Pons (tissue), 1 donor: ENCODE measurements at regions not wholly inside any gene's neighbourhood (a gene's known extent, or its start where the extent isn't known, plus 50 kb on each side); places are given as distances from the start of the nearest gene placed in this dataset.
"Not testable (repeated sequence)": the region's sequence is repeated elsewhere in the genome, so short reads cannot be mapped to it uniquely, and the experiment has no call there.

Experiments
- DNase-seq: peaks from one replicate; pipeline ENCODE4 v3.0.0-alpha.2; 2016; ENCODE audit warnings: low spot score

DNA sequence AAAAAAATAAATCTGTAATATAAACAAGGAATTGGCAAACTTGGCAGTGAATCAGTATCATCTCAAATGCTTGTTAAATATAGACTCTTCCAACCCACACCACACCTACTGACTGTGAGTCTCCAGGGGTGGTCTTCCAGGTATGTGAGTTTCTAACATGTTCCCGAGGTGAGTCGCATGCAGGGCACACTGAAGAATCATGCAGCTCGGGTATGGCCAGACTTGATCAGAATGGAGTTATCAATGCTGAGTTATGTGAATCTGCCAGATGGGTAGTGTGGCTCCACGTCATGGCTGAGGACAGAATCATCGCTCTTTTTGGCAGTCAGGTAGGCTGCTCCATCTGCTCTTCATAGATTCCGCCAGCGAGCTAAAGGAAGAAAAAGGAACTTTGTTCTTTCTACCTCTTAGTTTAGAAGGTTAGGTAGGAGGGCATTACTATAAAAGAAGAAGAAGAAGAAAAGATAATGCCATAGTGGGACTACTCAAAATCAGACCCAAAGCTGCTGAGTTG is 1279.7 kb upstream of the ZEB2 start:
- peak; percentile 14 for DNase-seq

GRCh38 chr2:145798419-145798818 is 1278.5 kb upstream of the ZEB2 start:
- no peak for DNase-seq

- DNase-seq = no peak
Observed at GRCh38 chr2:145797692-145798091, 1277.8 kb upstream of the ZEB2 start.

DNA sequence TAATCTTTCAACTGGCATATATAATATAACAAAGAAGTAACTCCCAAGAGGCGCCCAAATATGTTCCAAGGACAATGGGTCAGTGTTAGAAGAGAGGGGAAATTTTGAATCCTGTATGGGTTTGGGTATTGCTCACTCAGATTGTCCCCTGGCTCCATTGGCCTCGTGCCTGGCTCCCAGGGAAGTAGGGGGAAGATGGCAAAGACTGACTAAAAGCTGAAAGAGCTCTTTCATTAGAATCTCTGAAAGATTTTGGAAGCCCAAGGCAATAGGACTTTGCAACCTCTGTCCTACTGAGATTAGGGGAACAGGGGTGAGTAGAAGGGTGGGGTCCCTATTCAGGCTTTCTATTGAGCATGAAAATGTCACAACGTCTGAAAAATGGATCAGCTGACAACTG is 1272.8 kb upstream of the ZEB2 start:
- DNase-seq = no peak

GRCh38 chr2:145789636-145790035 is 1269.7 kb upstream of the ZEB2 start:
- DNase-seq = no peak

GRCh38 chr2:145787597-145788361 is 1267.9 kb upstream of the ZEB2 start:
- DNase-seq = not testable (repeated sequence)

GRCh38 chr2:145782607-145783006 is 1262.7 kb upstream of the ZEB2 start:
- not testable (repeated sequence) for DNase-seq

DNA sequence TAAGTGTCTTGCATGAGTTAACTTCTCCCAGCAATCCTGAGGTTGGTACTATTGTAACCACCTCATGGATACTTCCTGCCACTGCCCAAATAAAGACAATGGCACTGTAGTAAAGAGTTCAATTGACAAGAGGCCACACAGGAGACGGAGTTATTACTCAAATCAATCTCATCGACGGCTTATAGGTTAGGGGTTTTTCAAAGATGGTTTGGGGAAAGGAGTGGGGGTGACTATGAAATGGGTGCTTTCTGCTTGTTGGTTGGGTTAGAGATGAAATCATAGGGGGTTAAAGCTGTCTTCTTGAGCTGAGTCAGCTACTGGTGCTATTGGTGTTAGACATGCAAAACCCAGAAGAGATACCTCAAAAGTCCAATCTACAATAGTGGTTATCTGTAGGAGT is 1258.0 kb upstream of the ZEB2 start:
- no peak for DNase-seq

DNA sequence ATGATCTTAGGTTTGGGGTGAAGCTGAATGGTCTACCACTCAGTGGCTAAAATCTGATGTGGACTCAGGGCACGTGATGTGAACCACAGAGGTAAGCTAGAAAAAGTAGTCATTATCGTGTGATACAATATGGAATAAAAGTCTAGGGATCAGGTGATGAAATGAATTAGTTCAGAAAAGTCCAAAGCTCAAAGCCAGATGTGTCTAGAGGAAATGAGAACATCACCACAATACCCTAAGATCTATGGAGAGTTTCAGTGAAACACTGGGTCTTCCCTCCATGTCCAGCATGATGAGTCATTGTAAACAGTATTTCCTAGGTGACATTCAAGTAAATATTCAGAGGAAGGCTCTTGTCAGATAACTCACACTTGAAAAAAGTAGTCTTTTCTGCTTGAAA is 1257.4 kb upstream of the ZEB2 start:
- no peak for DNase-seq

GRCh38 chr2:145775591-145775990 is 1255.7 kb upstream of the ZEB2 start:
- no peak for DNase-seq

GRCh38 chr2:145771525-145771924 is 1251.6 kb upstream of the ZEB2 start:
- DNase-seq = peak; percentile 32

- no peak for DNase-seq
Observed at GRCh38 chr2:145769011-145769716, 1249.2 kb upstream of the ZEB2 start.

GRCh38 chr2:145765874-145766273 is 1246.0 kb upstream of the ZEB2 start:
- no peak for DNase-seq

DNA sequence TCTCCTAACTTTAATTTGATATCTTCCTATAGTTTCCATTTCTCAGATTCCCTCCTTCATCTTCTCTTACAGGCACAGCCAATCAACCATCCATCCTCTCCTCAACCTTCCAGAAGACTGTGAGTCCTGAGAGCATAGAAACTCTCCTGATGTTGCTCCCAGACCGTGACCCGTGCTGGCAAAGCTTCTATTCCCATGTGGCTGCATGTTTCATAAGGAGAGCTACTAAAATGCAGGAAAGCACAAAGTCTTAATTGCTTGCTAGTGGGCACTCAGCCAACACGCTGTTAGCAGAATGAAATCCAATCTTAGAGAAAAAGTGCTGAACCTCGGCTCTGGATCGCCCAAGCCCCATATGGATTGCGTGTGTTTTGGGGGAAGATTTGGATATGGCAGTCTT is 1244.7 kb upstream of the ZEB2 start:
- DNase-seq = no peak

GRCh38 chr2:145760781-145761649 is 1241.1 kb upstream of the ZEB2 start:
- DNase-seq = no peak

- DNase-seq = no peak
Observed at GRCh38 chr2:145759228-145759915, 1239.5 kb upstream of the ZEB2 start.

- DNase-seq = no peak
Observed at GRCh38 chr2:145757503-145758246, 1237.8 kb upstream of the ZEB2 start.

GRCh38 chr2:145755019-145755837 is 1235.3 kb upstream of the ZEB2 start:
- DNase-seq = no peak

- no peak for DNase-seq
Observed at GRCh38 chr2:145753966-145754365, 1234.0 kb upstream of the ZEB2 start.

DNA sequence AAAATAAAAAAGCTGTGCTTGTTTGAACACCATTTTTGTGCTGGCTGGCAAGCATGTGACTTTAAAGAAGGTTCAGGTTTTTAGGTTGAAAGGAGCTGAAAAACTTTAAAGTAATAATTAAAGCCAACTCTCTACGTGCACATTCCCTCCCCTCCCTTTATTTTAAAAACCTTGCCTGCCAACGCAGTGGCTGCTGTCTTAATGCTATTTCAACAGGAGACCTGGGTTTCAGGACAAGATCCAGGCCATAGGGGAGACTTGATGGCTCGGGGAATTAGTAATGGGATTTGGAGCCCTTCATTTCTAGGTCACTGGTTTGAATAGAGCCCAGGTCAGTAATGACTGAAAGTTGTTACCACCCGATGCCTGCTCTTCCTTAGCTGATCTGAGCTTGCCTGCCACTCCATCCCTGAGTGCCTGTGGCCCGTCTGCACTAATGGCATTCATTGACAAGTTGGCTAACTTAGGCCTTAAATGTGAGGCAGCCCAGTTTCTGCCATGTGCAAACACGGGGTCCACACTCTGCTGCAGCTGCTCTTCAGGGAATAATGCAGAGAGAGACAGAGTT is 1233.2 kb upstream of the ZEB2 start:
- DNase-seq = no peak
